Stimulated activated naive B cell treated with anti-CD40 and anti-IgM and Interleukin-4, amounts not matched to agents 10 μg/mL and 1 μg/mL and 100 μg/mL, for 72 hours (primary cell): ENCODE measurements at regions not wholly inside any gene's neighbourhood (a gene's known extent, or its start where the extent isn't known, plus 50 kb on each side); places are given as distances from the start of the nearest gene placed in this dataset.
"Not testable (repeated sequence)": the region's sequence is repeated elsewhere in the genome, so short reads cannot be mapped to it uniquely, and the experiment has no call there.

Experiments used
- ATAC-seq, 2 donors: fragments of 150-1000 bp; cut with Tn5 transposase; replicated peaks; 2 replicates each; pipeline ENCODE4 v1.10.0; 2021; ENCODE audit warnings: moderate library complexity in 1 of 2
- DNase-seq: peaks from one replicate; pipeline ENCODE4 v3.0.0; 2021
- H3K27ac Mint-ChIP-seq: one replicate; pipeline ENCODE4 v1.8.0; 2022; ENCODE audit warnings: mild to moderate bottlenecking, mixed read lengths
- H3K27me3 Mint-ChIP-seq, 2 donors: one replicate each; pipeline ENCODE4 v1.8.0; 2022; ENCODE audit warnings: mixed read lengths in 2 of 2
- H3K36me3 Mint-ChIP-seq, 2 donors: one replicate each; pipeline ENCODE4 v1.8.0; 2022; ENCODE audit warnings: mixed read lengths in 2 of 2, mild to moderate bottlenecking in 1 of 2
- H3K4me1 Mint-ChIP-seq, 2 donors: one replicate each; pipeline ENCODE4 v1.8.0; 2022; ENCODE audit warnings: mixed read lengths in 2 of 2, mild to moderate bottlenecking in 1 of 2
- H3K4me3 Mint-ChIP-seq, 2 donors: one replicate each; pipeline ENCODE4 v1.8.0; 2022; ENCODE audit warnings: mild to moderate bottlenecking in 2 of 2, mixed read lengths in 2 of 2, moderate library complexity in 1 of 2
- H3K9me3 Mint-ChIP-seq, 2 donors: one replicate each; pipeline ENCODE4 v1.8.0; 2022; ENCODE audit warnings: mixed read lengths in 2 of 2, mild to moderate bottlenecking in 1 of 2

GRCh38 chr6:74720923-74721322 is 484.9 kb downstream of the COL12A1 start:
- Mint-ChIP-seq H3K4me1 (no peaks in the 10 kb centered on the region), H3K36me3 (no peaks in the 10 kb centered on the region), H3K9me3 (peaks cover under 1 to 7% of the 10 kb centered on the region in 2 donors), H3K27ac (no peak overlapping the region), H3K27me3 (no peaks in the 10 kb centered on the region), H3K4me3 (no peak overlapping the region)
- ATAC-seq (no peak), DNase-seq (no peak)

- Mint-ChIP-seq H3K36me3 (no peaks in the 10 kb centered on the region), H3K4me1 (no peaks in the 10 kb centered on the region), H3K4me3 (no peak overlapping the region), H3K9me3 (peaks cover 4 to 6% of the 10 kb centered on the region in 2 donors), H3K27ac (no peak overlapping the region), H3K27me3 (no peaks in the 10 kb centered on the region)
- ATAC-seq: no peak
- DNase-seq: no peak
Observed at GRCh38 chr6:74717591-74717990, 488.3 kb downstream of the COL12A1 start.

DNA sequence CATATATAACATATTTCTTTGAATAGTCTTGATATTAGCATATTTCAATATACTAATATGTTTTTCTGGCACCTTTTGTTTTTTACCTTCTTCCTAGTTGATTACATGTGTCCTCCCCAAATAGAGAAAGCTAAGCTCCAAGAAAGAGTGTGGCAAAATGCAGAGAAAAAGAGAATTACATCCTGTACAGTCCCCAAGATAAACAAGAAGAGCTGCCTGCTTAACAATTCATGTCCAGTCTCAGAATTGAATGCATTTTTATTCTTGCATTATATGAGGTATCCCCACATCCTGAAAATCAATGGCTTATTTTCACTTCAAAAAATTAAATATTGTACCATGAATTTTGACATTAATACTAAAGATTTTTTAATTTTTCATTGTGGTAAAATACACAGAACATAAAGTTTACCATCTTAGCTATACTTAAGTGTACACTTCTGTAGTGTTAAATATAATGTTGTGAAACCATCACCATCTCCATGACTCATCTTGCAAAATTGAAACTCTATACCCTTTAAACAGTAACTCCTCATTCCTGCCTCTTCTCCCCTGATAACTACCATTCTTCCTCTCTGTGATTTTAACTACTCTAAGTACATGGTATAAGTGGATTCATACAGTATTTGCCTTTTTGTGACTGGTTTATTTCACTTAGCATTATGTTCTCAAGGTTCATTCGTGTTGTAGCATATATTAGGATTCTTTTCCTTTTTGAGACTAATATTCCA is 490.3 kb downstream of the COL12A1 start:
- peaks cover 2 to 4% of the 10 kb centered on the region in 2 donors for H3K9me3 Mint-ChIP-seq
- H3K27me3 Mint-ChIP-seq: no peaks in the 10 kb centered on the region
- H3K4me1 Mint-ChIP-seq: no peaks in the 10 kb centered on the region
- H3K36me3 Mint-ChIP-seq: no peaks in the 10 kb centered on the region
- no peak for DNase-seq
- no peak overlapping the region for H3K27ac Mint-ChIP-seq
- no peak for ATAC-seq
- H3K4me3 Mint-ChIP-seq: no peak overlapping the region

GRCh38 chr6:74713941-74714340 is 491.9 kb downstream of the COL12A1 start:
- H3K27me3 Mint-ChIP-seq: no peaks in the 10 kb centered on the region
- H3K9me3 Mint-ChIP-seq: peaks cover 2 to 4% of the 10 kb centered on the region in 2 donors
- no peaks in the 10 kb centered on the region for H3K4me1 Mint-ChIP-seq
- H3K36me3 Mint-ChIP-seq: no peaks in the 10 kb centered on the region
- H3K4me3 Mint-ChIP-seq: no peak overlapping the region
- DNase-seq (no peak), ATAC-seq (no peak)
- H3K27ac Mint-ChIP-seq: no peak overlapping the region

GRCh38 chr6:74705451-74705850 is 500.4 kb downstream of the COL12A1 start:
- Mint-ChIP-seq H3K4me1 (no peaks in the 10 kb centered on the region), H3K27ac (no peak overlapping the region), H3K9me3 (peaks cover 0 to 3% of the 10 kb centered on the region in 2 donors), H3K27me3 (no peaks in the 10 kb centered on the region), H3K36me3 (no peaks in the 10 kb centered on the region), H3K4me3 (no peak overlapping the region)
- no peak for ATAC-seq
- DNase-seq: no peak

GRCh38 chr6:74704540-74704939 is 501.3 kb downstream of the COL12A1 start:
- not testable (repeated sequence) for H3K4me1 Mint-ChIP-seq, H3K4me3 Mint-ChIP-seq, ATAC-seq, H3K36me3 Mint-ChIP-seq, H3K27me3 Mint-ChIP-seq, H3K9me3 Mint-ChIP-seq, H3K27ac Mint-ChIP-seq, DNase-seq

DNA sequence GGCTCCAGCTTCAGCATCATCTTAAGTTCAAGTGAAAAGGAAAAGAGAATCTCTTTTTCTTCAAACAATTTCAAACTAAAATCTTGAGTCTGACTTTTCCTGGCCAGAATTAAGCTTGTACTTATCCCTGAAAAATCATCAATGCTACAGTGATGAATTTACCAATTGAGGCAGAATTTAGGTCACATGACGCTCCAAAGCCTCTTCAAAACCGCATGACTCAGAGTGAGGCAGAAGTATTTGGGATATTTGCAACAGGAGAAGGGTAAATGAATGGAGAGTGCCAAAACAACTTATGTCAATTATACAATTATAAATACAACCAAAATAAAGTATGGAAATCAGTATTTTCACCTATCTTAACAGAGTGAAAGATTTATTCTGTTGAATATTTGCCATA is 515.5 kb downstream of the COL12A1 start:
- Mint-ChIP-seq H3K27ac (no peak overlapping the region), H3K27me3 (no peaks in the 10 kb centered on the region), H3K36me3 (no peaks in the 10 kb centered on the region), H3K9me3 (no peaks in the 10 kb centered on the region), H3K4me1 (no peaks in the 10 kb centered on the region), H3K4me3 (no peak overlapping the region)
- ATAC-seq (no peak), DNase-seq (no peak)

- H3K9me3 Mint-ChIP-seq: no peaks in the 10 kb centered on the region
- no peaks in the 10 kb centered on the region for H3K36me3 Mint-ChIP-seq
- no peak overlapping the region for H3K27ac Mint-ChIP-seq
- DNase-seq: no peak
- no peak overlapping the region for H3K4me3 Mint-ChIP-seq
- no peak for ATAC-seq
- H3K4me1 Mint-ChIP-seq: no peaks in the 10 kb centered on the region
- no peaks in the 10 kb centered on the region for H3K27me3 Mint-ChIP-seq
Observed at GRCh38 chr6:74689601-74690000, 516.3 kb downstream of the COL12A1 start.

DNA sequence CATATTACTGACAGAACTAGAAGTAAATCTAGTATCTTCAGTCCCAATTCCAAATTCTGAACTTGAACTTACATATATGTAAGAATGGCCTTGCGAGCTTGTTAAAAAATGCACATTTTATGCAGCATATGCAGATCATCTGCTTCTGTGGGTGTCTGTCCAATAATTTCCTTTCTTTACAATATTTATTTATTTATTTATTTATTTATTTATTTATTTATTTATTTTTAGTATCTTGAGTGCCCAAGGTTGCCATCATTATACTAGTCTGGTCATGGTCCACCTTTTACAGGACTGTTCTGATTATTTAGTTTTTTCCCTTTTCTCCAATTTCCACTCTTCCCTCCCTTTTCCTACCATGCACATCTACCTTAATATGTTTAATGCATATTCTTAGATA is 528.4 kb downstream of the COL12A1 start:
- no peak for DNase-seq
- no peaks in the 10 kb centered on the region for H3K4me1 Mint-ChIP-seq
- peaks cover 0 to 3% of the 10 kb centered on the region in 2 donors for H3K9me3 Mint-ChIP-seq
- no peak overlapping the region for H3K27ac Mint-ChIP-seq
- no peaks in the 10 kb centered on the region for H3K36me3 Mint-ChIP-seq
- no peak for ATAC-seq
- H3K27me3 Mint-ChIP-seq: no peaks in the 10 kb centered on the region
- H3K4me3 Mint-ChIP-seq: no peak overlapping the region

- no peaks in the 10 kb centered on the region for H3K27me3 Mint-ChIP-seq
- peaks cover 0 to 3% of the 10 kb centered on the region in 2 donors for H3K9me3 Mint-ChIP-seq
- no peak overlapping the region for H3K27ac Mint-ChIP-seq
- no peak for ATAC-seq
- H3K36me3 Mint-ChIP-seq: no peaks in the 10 kb centered on the region
- H3K4me3 Mint-ChIP-seq: no peak overlapping the region
- no peaks in the 10 kb centered on the region for H3K4me1 Mint-ChIP-seq
- DNase-seq: no peak
Observed at GRCh38 chr6:74676906-74677305, 528.9 kb downstream of the COL12A1 start.

GRCh38 chr6:74674377-74674776 is 531.5 kb downstream of the COL12A1 start:
- H3K9me3 Mint-ChIP-seq: peaks cover 0 to 3% of the 10 kb centered on the region in 2 donors
- H3K27me3 Mint-ChIP-seq: no peaks in the 10 kb centered on the region
- ATAC-seq: no peak
- H3K4me3 Mint-ChIP-seq: no peak overlapping the region
- no peak overlapping the region for H3K27ac Mint-ChIP-seq
- no peak for DNase-seq
- H3K36me3 Mint-ChIP-seq: no peaks in the 10 kb centered on the region
- H3K4me1 Mint-ChIP-seq: no peaks in the 10 kb centered on the region

- H3K36me3 Mint-ChIP-seq: no peaks in the 10 kb centered on the region
- DNase-seq (no peak), ATAC-seq (no peak)
- H3K27me3 Mint-ChIP-seq: no peaks in the 10 kb centered on the region
- H3K27ac Mint-ChIP-seq: no peak overlapping the region
- H3K4me3 Mint-ChIP-seq: no peak overlapping the region
- peaks cover 10 to 11% of the 10 kb centered on the region in 2 donors for H3K9me3 Mint-ChIP-seq
- no peaks in the 10 kb centered on the region for H3K4me1 Mint-ChIP-seq
Observed at GRCh38 chr6:74671558-74672025, 534.3 kb downstream of the COL12A1 start.

DNA sequence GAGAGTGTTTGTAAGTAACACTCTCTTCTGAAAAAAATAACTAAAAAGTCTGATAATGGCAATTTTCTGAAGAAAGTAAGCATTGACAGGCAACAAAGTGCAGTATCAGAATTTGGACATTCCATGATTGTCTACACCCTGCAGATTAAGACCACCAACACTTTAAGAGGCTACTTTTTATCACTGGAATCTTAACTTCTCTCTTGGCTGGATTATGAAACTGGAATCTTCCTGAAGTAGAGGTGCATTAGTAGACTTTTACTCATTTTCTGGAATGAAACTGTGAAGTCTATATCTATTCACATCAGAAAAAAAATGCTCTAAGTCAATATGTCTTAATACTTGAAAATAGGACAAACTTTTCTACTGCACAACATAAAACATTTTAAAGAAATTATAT is 547.5 kb downstream of the COL12A1 start:
- H3K4me3 Mint-ChIP-seq: no peak overlapping the region
- no peaks in the 10 kb centered on the region for H3K4me1 Mint-ChIP-seq
- DNase-seq (no peak), ATAC-seq (no peak)
- no peaks in the 10 kb centered on the region for H3K36me3 Mint-ChIP-seq
- no peak overlapping the region for H3K27ac Mint-ChIP-seq
- H3K9me3 Mint-ChIP-seq: peaks cover 1 to 7% of the 10 kb centered on the region in 2 donors
- no peaks in the 10 kb centered on the region for H3K27me3 Mint-ChIP-seq

GRCh38 chr6:74657931-74658330 is 547.9 kb downstream of the COL12A1 start:
- ATAC-seq (no peak), DNase-seq (no peak)
- Mint-ChIP-seq H3K4me3 (no peak overlapping the region), H3K27me3 (no peaks in the 10 kb centered on the region), H3K27ac (no peak overlapping the region), H3K36me3 (no peaks in the 10 kb centered on the region), H3K9me3 (peaks cover 1 to 3% of the 10 kb centered on the region in 2 donors), H3K4me1 (no peaks in the 10 kb centered on the region)

DNA sequence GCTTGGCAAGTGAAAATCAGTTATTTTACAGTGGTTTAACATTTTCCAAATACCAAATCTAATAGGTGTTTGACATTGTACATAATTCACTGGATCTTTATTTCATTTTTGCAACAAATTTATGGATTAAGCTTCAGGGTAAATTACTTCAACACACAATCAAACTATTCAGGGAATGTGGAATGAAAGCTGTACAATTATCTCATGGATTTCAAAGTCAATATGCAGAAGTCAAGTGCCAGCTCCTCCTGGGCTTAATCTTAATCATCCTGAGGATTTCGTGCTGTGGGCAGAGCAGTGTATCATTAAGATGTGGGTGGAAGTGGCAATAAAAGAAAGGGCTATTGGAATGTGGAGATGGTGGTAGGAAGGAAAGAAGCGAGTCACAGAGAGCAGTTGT is 548.8 kb downstream of the COL12A1 start:
- H3K4me3 Mint-ChIP-seq: no peak overlapping the region
- no peak overlapping the region for H3K27ac Mint-ChIP-seq
- no peaks in the 10 kb centered on the region for H3K4me1 Mint-ChIP-seq
- H3K36me3 Mint-ChIP-seq: no peaks in the 10 kb centered on the region
- DNase-seq: no peak
- H3K9me3 Mint-ChIP-seq: peaks cover 0 to 1% of the 10 kb centered on the region in 2 donors
- H3K27me3 Mint-ChIP-seq: no peaks in the 10 kb centered on the region
- ATAC-seq: no peak
